ENCODE measurements at regions not wholly inside any gene's neighbourhood (a gene's known extent, or its start where the extent isn't known, plus 50 kb on each side); places are given as distances from the start of the nearest gene placed in this dataset.

GRCh38 chr4:127143460-127144195 is 489.1 kb upstream of the INTU start:
- peak; percentile 87 for DNase-seq

DNA sequence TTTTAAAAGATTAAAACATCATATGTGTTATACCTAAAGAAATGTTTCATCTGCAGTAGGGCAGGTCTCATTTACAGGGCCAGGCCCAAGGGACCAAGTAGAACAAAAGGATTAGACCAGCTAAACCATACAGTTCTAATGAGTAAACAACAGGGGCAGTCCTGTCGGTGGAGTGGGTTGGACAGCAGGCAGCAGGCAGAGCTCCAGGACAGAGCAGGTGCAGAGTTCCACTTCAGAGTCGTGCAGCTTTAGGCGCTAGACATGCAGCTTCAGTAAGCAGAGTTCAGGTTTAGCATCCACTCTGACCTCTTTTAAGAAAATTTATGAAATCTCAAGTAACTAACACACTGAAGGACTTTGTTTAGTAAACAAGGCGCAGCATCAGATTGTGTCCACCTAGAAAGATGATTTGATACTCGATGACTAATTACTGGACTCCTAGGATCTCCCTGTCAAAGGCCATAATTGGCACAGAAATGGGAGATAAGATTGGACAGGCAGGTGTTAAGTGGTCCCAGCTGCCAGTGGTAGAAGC is 487.7 kb upstream of the INTU start:
- no peak for DNase-seq

DNA sequence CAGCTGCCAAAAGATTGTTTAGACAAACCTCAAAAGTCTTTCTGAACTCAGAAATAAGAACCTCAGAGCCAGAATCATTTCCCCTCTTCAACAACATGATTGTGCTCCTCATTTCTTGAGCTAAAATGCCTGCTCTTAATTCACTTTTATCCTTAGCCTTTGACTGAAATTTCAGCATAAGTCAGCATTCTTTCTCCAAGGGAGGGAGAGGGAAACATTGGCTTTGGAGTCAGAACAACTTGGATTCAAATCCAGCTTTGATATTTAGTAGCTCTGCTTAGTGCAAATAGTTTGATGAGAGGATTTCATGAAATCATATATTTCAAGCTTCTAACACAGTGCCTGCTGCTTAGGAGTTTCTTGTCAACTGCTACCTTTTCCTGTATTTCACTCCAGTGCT is 484.6 kb upstream of the INTU start:
- no peak for DNase-seq

DNA sequence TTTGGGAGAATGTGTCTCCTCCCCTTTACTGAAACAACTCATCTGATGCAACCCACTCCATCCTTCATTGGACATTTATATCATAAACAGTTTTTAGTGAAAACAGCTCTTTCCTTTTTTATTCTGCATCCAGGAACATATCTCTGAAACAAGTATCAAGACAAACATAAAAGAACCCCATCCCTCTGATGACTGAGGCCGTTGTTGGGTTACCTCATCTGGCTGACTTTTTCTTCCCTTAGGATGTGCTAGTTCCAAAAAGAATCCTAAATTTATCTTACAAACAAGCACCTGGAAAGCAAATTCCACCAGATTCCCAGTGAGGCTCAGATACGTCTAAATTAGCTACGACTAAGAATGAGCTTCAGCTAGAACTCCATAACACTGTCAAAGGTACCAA is 483.7 kb upstream of the INTU start:
- no peak for DNase-seq

DNA sequence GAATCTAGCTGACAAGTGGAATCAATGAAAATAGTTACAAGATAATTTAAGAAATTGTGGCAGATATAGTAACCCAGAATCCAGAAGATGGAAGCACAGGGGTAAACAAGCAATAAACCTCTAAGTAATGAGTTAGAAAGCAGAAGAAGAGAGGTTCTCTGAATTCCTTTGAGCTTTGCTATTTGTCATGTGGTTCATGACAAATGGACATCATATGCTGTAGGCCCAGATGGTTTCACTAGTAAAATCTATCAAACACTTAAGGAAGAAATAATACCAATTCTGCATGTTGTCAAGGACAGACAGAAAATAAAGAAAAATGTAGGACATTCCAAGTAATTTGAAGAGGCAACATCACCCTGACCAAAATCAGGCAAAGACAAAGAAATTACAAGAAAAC is 480.8 kb upstream of the INTU start:
- DNase-seq, result no peak

DNA sequence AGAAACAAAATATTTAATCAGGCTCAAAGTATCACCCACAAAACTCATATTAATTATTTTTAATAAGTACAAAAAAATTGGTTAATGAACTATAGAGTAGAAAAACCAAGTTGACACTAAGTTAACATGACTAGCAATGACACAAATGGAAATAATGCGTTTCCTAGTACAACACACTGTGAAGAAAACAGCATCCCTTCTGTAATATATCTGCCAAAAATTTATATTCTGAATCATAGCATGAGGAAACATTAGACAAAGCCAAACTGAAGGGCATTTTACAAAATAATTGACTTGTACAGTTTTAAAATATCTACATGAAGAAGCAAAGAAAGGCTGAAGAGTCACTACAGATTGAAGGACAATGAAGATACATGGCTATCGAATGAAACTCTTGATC is 477.6 kb upstream of the INTU start:
- no peak for DNase-seq

- no peak for DNase-seq
Observed at GRCh38 chr4:127155555-127155954, 477.2 kb upstream of the INTU start.

- peak; percentile 79 for DNase-seq
Observed at GRCh38 chr4:127162741-127163140, 470.0 kb upstream of the INTU start.

DNA sequence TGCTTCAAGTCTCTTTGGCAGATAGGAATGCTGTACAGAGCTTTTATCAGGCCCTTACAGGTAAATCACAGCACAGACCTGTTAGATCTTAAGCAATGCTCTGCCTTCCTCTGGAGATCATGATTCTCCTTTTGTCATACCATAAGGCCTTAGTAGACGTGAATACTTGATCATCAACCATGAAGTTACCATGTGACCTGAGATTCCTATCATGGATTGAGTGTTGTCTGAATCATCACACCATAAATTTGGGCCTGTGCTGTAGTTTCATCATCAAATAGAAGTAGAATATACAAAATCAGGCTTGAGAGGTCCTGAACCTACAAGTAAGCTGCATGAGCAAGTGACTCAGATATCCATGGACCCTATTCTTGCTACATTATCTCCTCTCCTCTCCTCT is 466.8 kb upstream of the INTU start:
- DNase-seq, result peak; percentile 24

GRCh38 chr4:127174201-127174600 is 458.6 kb upstream of the INTU start:
- no peak for DNase-seq

DNA sequence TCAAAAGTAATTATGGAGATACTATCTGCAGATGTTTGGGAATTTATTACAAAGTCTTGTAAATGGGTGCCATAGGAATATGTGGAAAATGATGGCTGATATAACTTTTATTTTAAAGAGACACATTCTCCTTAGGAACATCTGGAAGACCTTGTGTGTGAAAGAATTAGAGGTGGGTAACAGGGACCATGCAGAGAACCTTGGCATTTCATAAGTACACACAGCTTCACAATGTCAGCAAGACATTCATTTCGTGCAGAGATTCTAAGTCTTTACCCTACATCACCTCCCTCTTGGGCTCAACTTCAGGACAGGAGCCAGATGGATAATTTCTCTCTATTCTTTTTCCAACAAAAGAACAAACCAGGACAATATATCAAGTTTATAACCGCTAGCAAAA is 458.1 kb upstream of the INTU start:
- no peak for DNase-seq

DNA sequence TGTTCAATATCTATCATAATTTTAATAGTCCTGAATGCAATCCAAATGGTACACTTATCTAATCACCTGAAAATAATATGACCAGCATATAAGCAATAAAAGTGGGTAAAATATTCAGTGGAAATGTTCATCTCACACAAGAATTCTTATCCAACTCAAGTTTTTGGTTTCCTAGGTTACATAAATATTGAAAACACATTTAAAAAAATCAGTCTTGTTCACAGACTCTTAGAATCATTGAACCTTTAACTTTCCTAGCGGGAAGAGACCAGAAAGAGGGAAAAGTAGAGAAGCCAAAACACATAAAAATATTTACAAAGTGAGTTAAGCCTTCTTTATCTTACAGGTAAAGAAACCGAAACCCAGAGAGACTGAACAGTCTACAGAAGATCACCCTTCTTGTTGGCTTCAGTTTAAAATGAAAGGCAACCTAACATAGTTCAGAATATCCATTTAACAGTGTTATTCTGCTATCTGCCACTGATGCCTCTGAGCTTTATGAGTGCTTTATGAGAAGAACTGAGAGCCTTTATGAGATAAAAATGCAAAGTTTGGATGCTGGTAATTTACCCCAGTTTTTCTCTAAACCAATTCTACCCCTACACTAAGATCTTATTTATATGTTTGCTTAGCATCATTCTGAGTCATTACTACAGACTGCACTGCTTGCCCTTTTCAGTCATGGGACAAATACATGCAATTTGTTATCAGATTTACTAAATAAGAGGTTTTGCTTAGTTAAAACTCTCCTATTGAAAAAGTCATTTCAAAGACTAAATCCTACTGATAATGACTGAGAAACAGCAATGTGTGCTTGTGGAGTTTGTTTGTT is 453.3 kb upstream of the INTU start:
- DNase-seq, result no peak

- DNase-seq, result no peak
Observed at GRCh38 chr4:127181001-127181400, 451.8 kb upstream of the INTU start.

GRCh38 chr4:127182687-127183086 is 450.1 kb upstream of the INTU start:
- no peak for DNase-seq

GRCh38 chr4:127188847-127189246 is 443.9 kb upstream of the INTU start:
- DNase-seq, result peak; percentile 40

DNA sequence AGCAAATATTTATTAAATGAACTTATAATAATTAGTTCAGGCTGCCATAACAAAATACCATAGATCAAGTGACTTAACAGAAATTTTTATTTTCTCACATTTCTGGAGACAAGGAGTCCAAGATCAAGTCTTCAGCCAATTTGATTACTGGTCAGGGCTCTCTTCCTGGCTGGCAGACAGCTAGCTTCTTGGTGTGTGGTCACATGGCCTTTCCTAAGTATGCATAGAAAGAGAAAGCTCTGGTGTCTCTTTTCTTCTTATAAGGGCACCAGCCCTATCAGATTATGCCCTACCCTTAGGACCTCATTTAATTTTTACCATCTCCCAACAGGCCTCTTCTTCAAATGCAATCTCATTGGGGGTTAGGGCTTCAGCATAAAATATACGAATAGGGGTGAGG is 438.5 kb upstream of the INTU start:
- no peak for DNase-seq

DNA sequence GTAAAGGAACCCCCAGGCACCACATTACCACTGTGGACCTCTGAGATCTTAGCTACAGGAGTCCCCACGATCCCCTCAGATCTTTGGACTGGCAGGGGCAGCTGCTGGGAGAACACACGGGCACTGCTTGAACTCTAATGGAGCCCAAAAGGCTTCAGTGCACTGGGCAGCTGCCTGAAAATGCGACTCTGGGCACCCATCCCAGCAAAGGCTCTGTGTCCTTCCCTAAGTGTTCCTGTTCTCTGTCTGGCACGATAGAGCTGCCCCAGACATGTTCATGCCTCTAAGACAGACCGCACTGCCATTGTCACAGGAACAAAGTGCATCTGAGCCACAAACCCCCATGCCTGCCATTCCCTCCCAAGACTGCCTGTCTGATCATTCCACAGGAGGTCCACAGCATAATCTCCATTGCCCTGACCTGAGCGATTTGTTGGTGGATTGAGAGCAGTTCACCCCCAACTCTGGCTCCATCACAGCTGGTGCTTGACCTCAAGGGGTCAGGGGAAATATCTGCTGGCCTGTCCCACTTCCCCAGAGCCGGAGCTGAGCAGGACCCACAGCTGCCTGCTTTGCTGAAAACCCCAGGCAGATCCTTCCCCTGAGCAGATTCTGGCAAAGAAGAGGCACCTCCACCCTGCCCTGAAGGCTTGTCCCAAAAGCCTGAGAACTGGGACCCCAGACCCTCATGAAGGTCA is 436.0 kb upstream of the INTU start:
- DNase-seq, result no peak

DNA sequence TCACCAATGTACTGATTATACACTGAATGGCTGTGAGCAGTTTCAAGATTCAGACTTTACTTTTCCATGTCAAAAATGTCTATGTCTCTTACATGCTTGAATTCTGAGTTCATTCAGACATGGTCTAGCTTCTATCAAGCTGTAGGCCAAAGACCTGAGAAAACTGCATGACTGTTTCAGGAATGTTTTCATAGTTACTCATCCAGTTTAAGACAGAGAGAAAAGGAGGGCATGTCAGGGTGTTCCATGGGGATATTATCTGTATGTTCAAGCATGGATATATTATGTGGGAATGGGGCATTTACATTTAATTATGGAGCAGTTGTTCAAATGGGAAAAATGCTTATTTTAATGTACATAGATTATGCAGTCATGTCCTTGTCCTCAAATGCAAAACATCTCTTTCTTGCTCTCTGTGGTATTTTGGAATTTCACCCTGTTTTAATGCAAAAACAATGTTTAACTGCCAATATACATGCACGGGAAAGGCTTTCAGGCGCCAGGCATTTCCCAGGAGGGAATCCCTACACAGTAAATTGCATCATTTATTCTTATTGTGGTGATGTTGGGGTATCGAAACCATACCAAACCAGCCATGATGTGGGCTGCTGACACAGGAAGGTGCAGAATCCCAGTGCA is 429.1 kb upstream of the INTU start:
- DNase-seq, result peak; percentile 92

DNA sequence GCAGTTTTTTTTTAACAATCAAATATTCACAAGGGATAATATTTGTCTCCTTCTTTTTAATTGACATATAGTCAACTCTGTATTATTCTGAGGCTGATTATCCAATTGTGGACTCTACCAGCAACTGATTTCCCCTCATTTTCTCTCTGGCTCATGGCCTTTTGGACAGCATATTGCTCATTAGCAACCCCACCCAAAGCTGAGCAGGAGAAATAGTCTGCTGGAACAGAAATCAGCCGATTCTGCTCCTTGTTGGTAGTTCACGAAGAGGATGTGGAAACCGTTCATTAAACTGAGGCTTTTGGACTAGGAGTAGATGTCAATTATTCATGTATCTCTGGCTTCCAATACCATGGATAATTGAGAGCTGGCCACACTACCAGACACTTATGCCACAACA is 428.4 kb upstream of the INTU start:
- DNase-seq, result no peak

DNA sequence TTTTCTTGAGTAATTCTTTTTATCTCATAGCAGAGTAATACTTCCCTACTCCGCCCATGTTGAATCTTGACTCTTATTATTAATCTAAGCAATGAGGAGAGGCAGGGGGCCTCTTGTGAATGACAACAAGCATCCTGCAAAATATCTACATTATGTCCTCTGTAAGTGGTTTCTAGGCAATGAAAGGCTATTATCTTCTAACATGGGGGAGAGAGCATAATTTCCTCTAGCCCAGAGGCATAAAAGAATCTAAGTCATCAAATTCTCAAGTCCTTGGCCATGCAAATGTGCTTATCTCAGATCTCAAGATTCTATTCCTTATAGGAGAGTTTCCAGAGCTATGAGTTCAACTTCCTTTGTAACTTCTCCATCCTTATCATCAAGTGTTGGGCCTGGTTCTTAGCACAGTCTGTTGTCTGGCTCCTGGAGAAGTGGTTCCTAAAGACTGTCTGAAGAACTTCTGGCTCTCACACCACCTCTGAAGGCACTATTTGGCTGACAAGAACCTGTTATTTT is 423.1 kb upstream of the INTU start:
- DNase-seq, result no peak

- DNase-seq, result peak; percentile 65
Observed at GRCh38 chr4:127210893-127211649, 421.7 kb upstream of the INTU start.

Measured in fibroblast of skin of right biceps (primary cell).